ENCODE measurements at regions not wholly inside any gene's neighbourhood (a gene's known extent, or its start where the extent isn't known, plus 50 kb on each side); places are given as distances from the start of the nearest gene placed in this dataset.

DNA sequence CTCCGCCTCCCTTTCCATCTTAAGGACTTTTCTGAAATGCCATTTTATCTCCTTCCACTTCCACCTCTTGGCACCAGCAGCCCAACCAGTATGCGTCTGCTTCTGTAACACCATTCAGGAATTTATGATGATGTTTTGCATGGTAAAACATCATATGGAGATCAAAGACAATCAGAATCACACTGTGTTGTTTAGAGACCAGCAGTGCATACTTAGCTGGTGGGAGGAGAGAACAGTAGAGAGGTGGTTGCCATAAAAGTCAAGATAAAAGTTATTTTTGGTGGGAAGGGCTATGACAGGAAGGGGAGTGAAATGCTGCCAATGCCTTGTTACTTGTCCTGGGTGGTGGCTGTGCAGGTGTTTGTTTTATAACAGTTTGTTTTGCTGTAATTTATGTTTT lies 268.0 kb downstream of the OPA1 start:
- no peak for TF ChIP-seq CTCF (IDR thresholded peaks at IDR 0.05)
- TF ChIP-seq POLR2A (IDR thresholded peaks at IDR 0.05) = no peak

Measured in adrenal gland (tissue), 5 donors.